GM19239 (cell line): ENCODE measurements at regions not wholly inside any gene's neighbourhood (a gene's known extent, or its start where the extent isn't known, plus 50 kb on each side); places are given as distances from the start of the nearest gene placed in this dataset.

Experiments
- DNase-seq: peaks from one replicate; pipeline ENCODE4 v3.0.0; 2011; ENCODE audit warnings: low spot score; ENCODE audit not compliant: insufficient read length
- FAIRE-seq: peaks from 2 replicates; lab custom pipeline; 2011; peaks lifted over from hg19 to GRCh38; lab: Jason Lieb, UNC

DNA sequence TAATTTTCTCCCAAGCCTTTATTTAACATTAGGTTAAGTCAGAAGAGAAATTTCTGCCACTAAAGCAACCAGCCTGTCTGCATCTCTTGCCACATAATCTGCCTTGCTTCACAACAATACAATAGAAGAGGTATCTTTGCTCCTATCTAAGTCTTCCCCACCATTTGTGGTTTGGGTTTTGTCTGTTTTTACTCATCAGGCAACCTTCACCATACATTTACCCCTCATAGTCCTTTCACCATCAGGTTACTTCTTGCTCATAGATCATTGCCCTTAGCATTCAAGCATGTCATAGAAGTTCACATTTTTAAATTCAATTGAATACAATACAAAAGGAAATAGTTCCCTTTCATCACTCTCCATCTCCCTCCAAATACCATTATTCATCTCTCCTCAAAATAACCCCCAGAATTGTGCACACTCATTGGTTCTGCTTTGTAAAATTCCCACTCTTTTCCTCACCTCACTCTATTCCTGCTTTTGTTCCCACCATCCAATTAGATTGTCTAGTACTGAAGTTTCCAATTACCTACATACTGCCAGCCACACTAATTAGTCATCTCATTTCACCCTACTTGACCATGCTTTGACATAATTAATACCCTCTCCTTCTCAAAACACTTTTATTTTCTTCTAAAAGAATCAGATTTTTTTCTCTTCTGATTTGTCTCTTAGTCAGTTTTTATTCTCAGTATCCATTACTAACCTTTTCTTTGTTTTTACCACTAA is 1957.0 kb upstream of the AGA start:
- DNase-seq = no peak
- FAIRE-seq = no peak

- no peak for FAIRE-seq
- no peak for DNase-seq
Observed at GRCh38 chr4:179415037-179415846, 1973.0 kb upstream of the AGA start.

DNA sequence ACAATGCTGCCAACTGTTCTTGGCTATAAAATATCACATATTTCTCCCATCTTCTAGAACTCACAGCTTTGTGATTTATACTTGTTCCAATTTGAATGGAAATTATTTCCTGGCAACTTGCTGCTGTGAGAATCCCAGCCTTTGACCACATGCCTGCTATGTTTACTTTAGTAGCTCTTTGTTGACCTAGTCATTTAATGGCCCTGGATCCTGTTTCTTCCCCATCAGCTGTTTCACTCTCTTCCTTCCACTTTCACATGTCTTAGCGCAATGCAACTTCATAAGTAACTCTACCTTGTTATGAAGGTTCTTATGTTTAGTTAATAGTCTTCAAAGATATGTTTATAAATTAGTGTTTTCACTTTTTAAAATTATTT is 1973.6 kb upstream of the AGA start:
- no peak for FAIRE-seq
- no peak for DNase-seq

GRCh38 chr4:179417357-179417756 is 1975.1 kb upstream of the AGA start:
- FAIRE-seq (no peak), DNase-seq (no peak)

DNA sequence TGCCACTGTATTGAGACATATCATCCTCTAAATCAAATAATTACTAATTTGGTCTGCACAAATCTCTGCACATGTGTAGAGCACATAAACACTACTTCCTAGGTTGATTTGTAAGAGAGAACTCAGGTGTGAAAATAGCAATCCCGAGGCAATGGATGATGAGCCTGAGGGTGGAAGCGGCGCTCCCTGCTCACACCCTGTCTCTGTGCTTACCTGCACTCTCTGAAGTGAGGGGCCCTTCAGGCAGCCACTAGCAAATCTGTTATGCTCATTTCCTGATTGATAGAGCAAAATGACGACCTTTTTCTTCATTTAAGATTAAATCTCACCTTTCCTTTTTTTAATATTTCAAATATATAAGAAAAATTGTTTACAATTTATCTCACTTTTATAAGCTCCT is 1995.7 kb upstream of the AGA start:
- no peak for DNase-seq
- no peak for FAIRE-seq

- no peak for DNase-seq
- no peak for FAIRE-seq
Observed at GRCh38 chr4:179441596-179441995, 1999.4 kb upstream of the AGA start.

DNA sequence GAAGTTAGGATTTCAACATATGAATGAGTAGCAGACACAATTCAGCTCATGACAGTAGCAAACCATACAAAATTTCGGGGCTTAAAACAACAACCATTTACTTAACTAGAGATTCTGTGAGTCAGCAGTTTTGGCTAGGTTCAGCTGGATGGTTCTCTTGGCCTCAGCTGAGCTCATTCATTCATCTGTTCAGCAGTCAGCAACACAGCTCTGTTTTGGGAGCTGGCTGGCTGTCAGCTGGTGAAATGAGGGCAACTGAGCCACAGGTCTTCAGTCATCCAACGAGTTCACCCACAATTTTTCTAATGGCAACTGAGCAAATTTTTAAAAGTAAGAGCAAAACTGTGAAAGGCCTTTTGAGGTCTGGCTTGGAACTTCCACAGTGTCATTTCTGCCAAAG is 2005.1 kb upstream of the AGA start:
- no peak for FAIRE-seq
- DNase-seq = no peak

DNA sequence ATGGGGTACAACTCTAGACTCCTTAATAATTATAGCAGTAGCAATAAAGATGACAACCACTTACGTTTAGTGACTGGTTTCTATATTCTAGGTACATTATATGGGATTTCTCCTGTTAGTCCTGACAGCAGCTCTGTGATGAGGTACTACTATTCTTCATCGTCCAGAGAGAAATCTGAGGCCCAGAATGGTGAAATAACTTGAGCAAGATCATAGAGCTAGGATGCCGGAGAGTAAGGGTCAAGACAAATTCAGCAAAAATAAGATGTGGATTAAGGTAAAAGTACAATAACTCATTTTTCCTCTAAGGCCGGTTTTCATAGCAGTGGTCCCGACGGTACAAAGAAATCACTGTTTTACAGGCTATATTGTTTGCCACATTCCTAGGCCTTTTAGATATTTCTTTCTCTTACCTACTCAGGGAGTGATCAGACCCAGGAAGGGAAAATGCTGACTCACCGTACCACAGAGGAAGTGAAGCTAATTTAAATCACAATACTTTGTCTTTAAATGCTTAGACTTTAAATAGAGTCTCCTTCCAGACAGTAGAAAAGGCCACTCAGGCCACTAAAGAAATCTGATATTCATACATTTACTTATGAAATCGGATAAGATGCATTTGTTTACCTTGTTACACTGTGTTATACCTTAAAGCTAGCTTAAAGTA is 2023.0 kb upstream of the AGA start:
- DNase-seq = no peak

GRCh38 chr4:179467878-179468277 is 2025.6 kb upstream of the AGA start:
- FAIRE-seq (no peak), DNase-seq (no peak)

More for the DNA sequence above, 2023.0 kb upstream of the AGA start:
- no peak for FAIRE-seq

- DNase-seq (no peak), FAIRE-seq (no peak)
Observed at GRCh38 chr4:179472164-179472563, 2029.9 kb upstream of the AGA start.

GRCh38 chr4:179478608-179479007 is 2036.4 kb upstream of the AGA start:
- FAIRE-seq = no peak
- no peak for DNase-seq

GRCh38 chr4:179485781-179486180 is 2043.5 kb upstream of the AGA start:
- no peak for FAIRE-seq
- DNase-seq = no peak

GRCh38 chr4:179486570-179487335 is 2044.5 kb upstream of the AGA start:
- FAIRE-seq (no peak), DNase-seq (no peak)

- DNase-seq = no peak
- FAIRE-seq = no peak
Observed at GRCh38 chr4:179492260-179493080, 2050.2 kb upstream of the AGA start.

DNA sequence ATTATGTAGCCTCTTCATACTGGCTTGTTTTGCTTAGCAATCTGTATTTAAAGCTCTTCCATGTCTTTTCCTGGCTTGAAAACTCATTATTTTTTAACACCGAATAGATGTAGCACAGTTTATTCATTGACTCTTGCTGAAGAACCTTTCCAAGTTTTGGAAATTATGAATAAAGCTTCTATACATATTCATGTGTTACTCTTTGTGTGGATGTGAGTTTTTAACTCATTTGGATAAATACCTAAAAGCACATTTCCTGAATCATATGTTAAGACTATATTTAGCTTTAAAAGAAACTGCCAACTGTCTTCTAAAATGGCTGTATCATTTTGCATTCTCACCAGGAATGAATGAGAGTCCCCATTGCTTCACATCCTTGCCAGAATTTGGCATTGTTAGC is 2061.7 kb upstream of the AGA start:
- no peak for FAIRE-seq
- no peak for DNase-seq

- DNase-seq = no peak
- FAIRE-seq = no peak
Observed at GRCh38 chr4:179509489-179509888, 2067.3 kb upstream of the AGA start.

GRCh38 chr4:179521952-179522351 is 2079.7 kb upstream of the AGA start:
- FAIRE-seq = no peak
- DNase-seq = no peak

DNA sequence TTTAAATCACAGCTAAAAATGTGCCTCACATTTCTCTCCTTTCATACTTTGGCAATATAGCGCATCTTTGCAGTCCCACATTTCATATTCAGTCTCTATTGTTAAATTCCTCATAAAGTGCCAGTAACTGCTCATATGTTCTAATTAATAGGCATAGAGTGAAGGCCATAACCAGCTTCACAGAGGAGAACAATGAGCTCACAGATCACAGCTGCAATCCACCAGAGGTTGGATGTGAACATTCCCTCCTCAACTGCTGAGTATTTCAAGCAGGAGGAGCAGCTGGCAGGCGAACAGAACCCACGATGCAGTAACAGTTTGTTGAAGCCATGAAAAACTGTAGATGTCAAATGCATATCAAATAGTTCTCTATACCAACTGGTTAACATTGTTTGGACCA is 2088.7 kb upstream of the AGA start:
- DNase-seq (no peak), FAIRE-seq (no peak)

DNA sequence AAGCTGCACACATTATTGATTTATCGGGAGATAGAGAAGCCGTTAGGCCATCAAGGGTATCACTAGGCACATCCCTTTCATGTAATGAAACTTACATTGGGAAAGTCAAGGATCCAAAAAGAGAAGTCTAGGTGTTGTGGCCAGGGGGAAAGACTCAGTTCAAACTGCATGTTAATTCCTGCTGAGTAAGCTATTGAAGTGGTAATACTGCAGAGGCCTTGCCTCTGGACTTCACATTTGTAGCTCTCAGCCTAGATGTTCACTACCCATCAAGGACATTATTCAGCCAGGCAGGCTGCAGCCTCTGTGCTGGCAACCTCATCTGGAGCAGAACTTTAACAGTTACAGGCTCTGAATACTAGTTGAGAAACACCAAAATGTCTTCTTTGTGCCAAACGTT is 2094.5 kb upstream of the AGA start:
- no peak for FAIRE-seq
- no peak for DNase-seq

GRCh38 chr4:179539641-179540040 is 2097.4 kb upstream of the AGA start:
- FAIRE-seq (no peak), DNase-seq (no peak)
